ENCODE measurements at regions not wholly inside any gene's neighbourhood (a gene's known extent, or its start where the extent isn't known, plus 50 kb on each side); places are given as distances from the start of the nearest gene placed in this dataset.

- Histone ChIP-seq H3K23ac (ENCODE audit: insufficient read length, low read depth, low read length) (no peak overlapping the region), H2BK5ac (ENCODE audit: insufficient read length, low read length) (no peak overlapping the region), H3K4me2 (ENCODE audit: insufficient read depth, insufficient read length, low read length) (no peak overlapping the region), H3K27ac (ENCODE audit: insufficient read length, low read depth, low read length) (no peak overlapping the region), H2BK15ac (ENCODE audit: low read depth, low read length) (no peak overlapping the region), H2BK120ac (ENCODE audit: low read depth, low read length, poor library complexity, severe bottlenecking) (no peak overlapping the region), H3K79me2 (ENCODE audit: insufficient read depth, low read length) (no peaks in the 10 kb centered on the region), H3K56ac (ENCODE audit: insufficient read length, low read depth, low read length) (no peak overlapping the region), H2BK12ac (ENCODE audit: insufficient read length, low read depth, low read length) (no peak overlapping the region), H4K20me1 (ENCODE audit: control insufficient read depth, insufficient read depth, insufficient read length) (no peaks in the 10 kb centered on the region), H3K18ac (ENCODE audit: insufficient read length, low read depth, low read length) (no peak overlapping the region), H3K4ac (ENCODE audit: low read depth, low read length) (no peak overlapping the region), H2AK5ac (ENCODE audit: insufficient read length, low read length) (no peak overlapping the region), H3K9ac (ENCODE audit: extremely low read depth, insufficient read length, low read length) (no peak overlapping the region), H3K79me1 (ENCODE audit: insufficient read depth, low read depth, low read length, poor library complexity, severe bottlenecking) (no peaks in the 10 kb centered on the region), H3K27me3 (ENCODE audit: insufficient read depth, low read length) (no peaks in the 10 kb centered on the region), H3K9me3 (ENCODE audit: control insufficient read depth, low read depth, low read length) (no peaks in the 10 kb centered on the region), H3K4me1 (ENCODE audit: insufficient read depth, low read length) (peaks cover 14% of the 10 kb centered on the region), H2BK20ac (ENCODE audit: low read depth, low read length, poor library complexity, severe bottlenecking) (no peak overlapping the region), H2AFZ (ENCODE audit: low read length) (no peak overlapping the region), H4K8ac (replicated peaks; ENCODE audit: insufficient read length, low read depth, low read length) (no peak overlapping the region), H3T11ph (ENCODE audit: low read length) (no peak overlapping the region), H4K5ac (ENCODE audit: insufficient read length, low read depth, low read length) (no peak overlapping the region), H3K23me2 (ENCODE audit: insufficient read length, low read depth, low read length, poor library complexity, severe bottlenecking) (no peaks in the 10 kb centered on the region), H3K14ac (ENCODE audit: insufficient read depth, low read length) (no peak overlapping the region), H4K91ac (ENCODE audit: insufficient read length, low read depth, low read length) (no peak overlapping the region)
- no peak for DNase-seq
- no peak for TF ChIP-seq CTCF (conservative IDR thresholded peaks at IDR 0.05)
- WGBS (ENCODE audit: extremely low coverage, insufficient read length, low lambda C conversion rate), result no CpG with 5 or more reads among the region's 3 CpGs
- no peak overlapping the region for H3K4me3 Mint-ChIP-seq
- H3K36me3 Mint-ChIP-seq (ENCODE audit: insufficient read depth in 1 of 3, low read depth in 3 of 3), result peaks cover 2 to 14% (median 4%) of the 10 kb centered on the region in 3 experiments; a peak in 6 of 7 replicates
- H3K27me3 Mint-ChIP-seq (ENCODE audit: low read depth), result no peaks in the 10 kb centered on the region; the same call in 1 of the 2 replicates
- peaks cover 28 to 30% of the 10 kb centered on the region in 2 experiments for H3K4me1 Mint-ChIP-seq
- H3K27ac Mint-ChIP-seq, result peak overlapping the region in 1 of 3 experiments; percentile 80; a peak in 1 of 7 replicates
- H3K9me3 Mint-ChIP-seq, result peaks cover 0 to 5% of the 10 kb centered on the region in 2 experiments; a peak in 2 of 5 replicates
Observed at GRCh38 chrX:7647831-7648230, 195.1 kb upstream of the VCX start.

All from H9 (cell line).